Fibroblast of mammary gland (primary cell): ENCODE measurements at regions not wholly inside any gene's neighbourhood (a gene's known extent, or its start where the extent isn't known, plus 50 kb on each side); places are given as distances from the start of the nearest gene placed in this dataset.
"Not testable (repeated sequence)": the region's sequence is repeated elsewhere in the genome, so short reads cannot be mapped to it uniquely, and the experiment has no call there.

Experiments used
- DNase-seq: peaks from one replicate; pipeline ENCODE4 v3.0.0-alpha.2; 2010; ENCODE audit warnings: low read depth
- H3K4me3 ChIP-seq: 2 replicates; pipeline ENCODE4 v1.5.1; 2011; ENCODE audit warnings: low read depth, mild to moderate bottlenecking, low read length, moderate library complexity; ENCODE audit not compliant: control insufficient read depth
- TF ChIP-seq, protein P1 (sequence below): conservative IDR thresholded peaks from 2 replicates; pipeline ENCODE4 v1.5.1; 2011; ENCODE audit warnings: low read depth, low read length, inconsistent platforms; ENCODE audit not compliant: control insufficient read depth, insufficient read depth

DNA sequence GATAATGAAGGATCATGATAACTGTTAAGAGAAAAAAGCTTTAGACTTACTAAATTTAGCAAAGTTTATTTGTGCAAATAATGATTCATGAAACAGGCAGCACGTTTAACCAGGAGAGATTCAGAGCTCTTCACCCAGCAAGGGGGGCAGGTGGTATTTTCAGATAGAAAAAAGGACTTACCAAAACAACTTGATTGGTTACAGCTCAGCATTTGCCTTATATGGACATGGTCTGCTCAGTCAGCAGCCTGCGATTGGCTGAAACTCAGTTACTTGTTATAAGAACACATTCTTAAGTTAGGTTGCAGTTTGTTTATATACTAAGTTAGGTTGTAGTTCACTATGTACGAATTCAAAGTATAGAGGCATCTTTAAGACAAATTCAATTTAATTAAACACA lies 165.6 kb downstream of the DUSP10 start:
- no peak overlapping the region for H3K4me3 ChIP-seq
- TF ChIP-seq, protein P1, sequence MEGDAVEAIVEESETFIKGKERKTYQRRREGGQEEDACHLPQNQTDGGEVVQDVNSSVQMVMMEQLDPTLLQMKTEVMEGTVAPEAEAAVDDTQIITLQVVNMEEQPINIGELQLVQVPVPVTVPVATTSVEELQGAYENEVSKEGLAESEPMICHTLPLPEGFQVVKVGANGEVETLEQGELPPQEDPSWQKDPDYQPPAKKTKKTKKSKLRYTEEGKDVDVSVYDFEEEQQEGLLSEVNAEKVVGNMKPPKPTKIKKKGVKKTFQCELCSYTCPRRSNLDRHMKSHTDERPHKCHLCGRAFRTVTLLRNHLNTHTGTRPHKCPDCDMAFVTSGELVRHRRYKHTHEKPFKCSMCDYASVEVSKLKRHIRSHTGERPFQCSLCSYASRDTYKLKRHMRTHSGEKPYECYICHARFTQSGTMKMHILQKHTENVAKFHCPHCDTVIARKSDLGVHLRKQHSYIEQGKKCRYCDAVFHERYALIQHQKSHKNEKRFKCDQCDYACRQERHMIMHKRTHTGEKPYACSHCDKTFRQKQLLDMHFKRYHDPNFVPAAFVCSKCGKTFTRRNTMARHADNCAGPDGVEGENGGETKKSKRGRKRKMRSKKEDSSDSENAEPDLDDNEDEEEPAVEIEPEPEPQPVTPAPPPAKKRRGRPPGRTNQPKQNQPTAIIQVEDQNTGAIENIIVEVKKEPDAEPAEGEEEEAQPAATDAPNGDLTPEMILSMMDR: no peak
- peak; percentile 53 for DNase-seq

DNA sequence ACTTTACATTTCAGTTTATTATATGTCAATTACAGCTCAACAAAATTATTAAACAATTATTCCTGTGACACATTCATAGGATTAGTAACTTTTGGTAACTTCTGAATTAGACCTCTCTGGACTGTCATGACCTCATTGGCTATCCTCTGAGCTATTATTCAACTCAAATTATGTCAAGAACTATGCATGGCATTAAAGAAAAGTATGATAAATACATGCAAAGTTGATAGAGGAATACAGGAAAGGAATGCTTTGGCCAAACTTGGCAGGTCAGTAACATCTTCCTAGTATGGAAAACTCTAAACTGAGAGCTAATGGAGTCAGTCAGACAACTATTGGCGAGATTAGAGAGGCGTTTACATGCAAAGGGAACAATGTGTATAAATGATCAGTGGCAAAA lies 158.4 kb downstream of the DUSP10 start:
- DNase-seq: no peak
- TF ChIP-seq, protein P1: no peak

DNA sequence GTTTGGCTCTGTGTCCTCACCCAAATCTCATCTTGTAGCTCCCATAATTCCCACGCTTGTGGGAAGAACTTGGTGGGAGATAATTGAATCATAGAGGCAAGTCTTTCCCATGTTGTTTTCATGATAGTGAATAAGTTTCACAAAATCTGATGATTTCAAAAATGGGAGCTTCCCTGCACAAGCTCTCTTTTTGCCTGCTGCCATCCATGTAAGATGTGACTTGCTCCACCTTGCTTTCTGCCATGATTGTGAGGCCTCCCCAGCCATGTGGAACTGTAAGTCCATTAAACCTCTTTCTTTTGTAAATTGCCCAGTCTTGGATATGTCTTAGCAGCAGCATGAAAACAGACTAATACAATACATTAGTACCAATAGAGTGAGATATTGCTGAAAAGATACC lies 154.9 kb downstream of the DUSP10 start:
- DNase-seq, H3K4me3 ChIP-seq: not testable (repeated sequence)

More for the DNA sequence above, 158.4 kb downstream of the DUSP10 start:
- no peak overlapping the region for H3K4me3 ChIP-seq

DNA sequence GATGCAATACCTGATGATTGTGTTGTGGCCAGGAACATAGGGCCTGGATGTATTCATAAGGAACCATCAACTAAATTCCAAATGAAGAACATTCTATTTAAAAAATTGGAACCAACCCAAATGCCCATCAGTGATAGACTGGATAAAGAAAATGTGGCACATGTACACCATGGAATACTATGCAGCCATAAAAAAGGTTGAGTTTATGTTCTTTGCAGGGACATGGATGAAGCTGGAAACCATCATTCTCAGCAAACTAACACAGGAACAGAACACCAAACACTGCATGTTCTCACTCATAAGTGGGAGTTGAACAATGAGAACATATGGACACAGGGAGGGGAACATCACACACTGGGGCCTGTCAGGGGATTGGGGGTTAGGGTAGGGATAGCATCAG lies 150.6 kb downstream of the DUSP10 start:
- not testable (repeated sequence) for H3K4me3 ChIP-seq, DNase-seq

DNA sequence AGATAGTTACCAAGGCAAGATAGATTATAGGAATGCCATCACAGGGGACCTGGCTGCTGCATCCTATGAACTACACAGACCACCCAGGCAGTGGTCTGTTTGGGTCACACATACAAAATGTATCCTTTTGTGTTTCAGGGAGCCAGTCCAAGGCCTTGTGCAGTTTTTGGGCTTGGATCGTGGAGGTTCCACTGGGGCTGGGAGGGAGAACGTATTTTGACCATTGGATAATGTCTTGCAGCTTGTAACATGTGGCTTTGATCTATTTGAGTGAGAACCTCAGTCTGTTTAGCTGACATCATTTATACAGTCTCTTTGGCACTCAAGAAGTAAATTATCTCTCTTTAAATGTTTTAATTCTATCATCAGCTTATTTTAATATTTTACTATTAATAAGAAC lies 147.3 kb downstream of the DUSP10 start:
- no peak overlapping the region for H3K4me3 ChIP-seq
- TF ChIP-seq, protein P1: no peak
- no peak for DNase-seq

DNA sequence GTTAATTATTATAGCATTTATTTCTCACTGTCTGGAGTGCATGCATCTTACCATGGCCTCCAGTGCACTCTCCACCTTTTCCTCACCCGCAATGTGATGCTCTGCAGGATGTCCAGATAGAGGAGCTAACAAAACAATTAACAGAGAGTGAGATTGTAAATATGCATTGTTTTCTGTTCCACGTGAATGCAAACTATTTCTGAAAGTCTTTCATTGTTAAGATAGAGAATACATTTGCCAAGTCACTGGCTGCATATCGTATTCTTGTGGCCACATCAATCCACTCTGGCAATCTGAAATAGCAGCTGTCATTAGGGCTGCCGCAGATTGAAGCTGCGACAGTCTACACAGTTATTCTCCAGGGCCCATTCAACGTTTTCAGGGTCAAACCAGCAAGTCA lies 143.8 kb downstream of the DUSP10 start:
- TF ChIP-seq, protein P1: no peak
- no peak overlapping the region for H3K4me3 ChIP-seq
- no peak for DNase-seq

DNA sequence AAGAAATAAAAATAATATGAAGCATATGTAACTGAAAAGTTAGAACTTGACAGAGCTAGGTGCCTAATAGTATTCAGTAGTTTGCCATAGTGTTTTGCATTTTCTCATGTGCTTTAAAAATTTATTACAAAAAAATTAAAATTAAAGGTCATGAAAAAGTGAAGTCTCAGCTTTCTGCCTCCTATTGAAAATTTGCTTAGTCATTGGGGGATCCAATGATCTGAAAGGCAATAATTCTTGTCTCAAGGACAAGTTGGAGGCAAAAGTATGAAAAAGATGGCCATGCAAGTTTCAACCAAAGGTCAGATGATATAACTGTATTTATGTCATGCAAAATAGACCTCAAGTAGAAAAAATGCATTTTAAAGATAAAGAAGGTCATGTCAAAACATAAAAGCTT lies 140.7 kb downstream of the DUSP10 start:
- DNase-seq: no peak
- no peak overlapping the region for H3K4me3 ChIP-seq
- TF ChIP-seq, protein P1: no peak

DNA sequence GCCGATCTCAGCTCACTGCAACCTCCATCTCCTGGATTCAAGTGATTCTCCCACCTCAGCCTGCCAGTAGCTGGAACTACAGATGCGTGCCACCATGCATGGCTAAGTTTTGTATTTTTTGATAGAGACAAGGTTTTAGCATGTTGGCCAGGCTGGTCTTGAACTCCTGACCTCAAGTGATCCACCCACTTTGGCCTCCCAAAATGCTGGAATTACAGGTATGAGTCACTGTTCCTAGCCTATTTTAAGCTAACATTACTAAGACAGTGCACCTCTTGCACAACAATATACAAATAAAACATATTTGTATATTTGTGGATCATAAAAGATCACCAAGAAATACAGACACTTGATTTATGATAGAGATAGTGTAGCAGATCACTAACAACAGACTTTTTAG lies 139.1 kb downstream of the DUSP10 start:
- DNase-seq: peak; percentile 60
- no peak overlapping the region for H3K4me3 ChIP-seq
- TF ChIP-seq, protein P1: no peak

DNA sequence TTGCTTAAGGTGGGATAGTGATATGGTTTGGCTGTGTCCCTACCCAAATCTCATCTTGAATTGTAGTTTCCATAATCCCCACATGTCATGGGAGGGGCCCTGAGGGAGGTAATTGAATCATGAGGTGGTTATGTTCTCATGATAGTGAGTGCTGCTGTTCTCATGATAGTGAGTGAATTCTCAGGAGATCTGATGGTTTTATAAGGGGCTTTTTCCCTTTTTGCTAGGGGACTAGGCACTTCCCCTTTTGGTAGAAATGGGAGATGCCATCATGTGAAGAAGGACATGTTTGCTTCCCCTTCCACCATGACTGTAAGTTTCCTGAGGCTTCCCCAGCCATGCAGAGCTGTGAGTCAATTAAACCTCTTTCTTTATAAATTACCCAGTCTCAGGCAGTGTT lies 137.5 kb downstream of the DUSP10 start:
- not testable (repeated sequence) for DNase-seq, H3K4me3 ChIP-seq
